NB4 (cell line): ENCODE measurements at regions not wholly inside any gene's neighbourhood (a gene's known extent, or its start where the extent isn't known, plus 50 kb on each side); places are given as distances from the start of the nearest gene placed in this dataset.
A peak's percentile ranks its signal among the peaks of the same experiment; 100 is the strongest.

Experiments used
- DNase-seq: peaks from one replicate; pipeline ENCODE4 v3.0.0; 2010; ENCODE audit warnings: low read depth
- H3K4me3 ChIP-seq: one replicate; pipeline ENCODE4 v1.5.1; 2011; ENCODE audit warnings: mild to moderate bottlenecking, low read depth, low read length, moderate library complexity
- MYC ChIP-seq: IDR thresholded peaks from 2 replicates; pipeline ENCODE4 v1.6.1; 2011; ENCODE audit warnings: low read depth, low read length
- POLR2A ChIP-seq: IDR thresholded peaks from 2 replicates; pipeline ENCODE4 v1.6.1; 2011; ENCODE audit warnings: mild to moderate bottlenecking; ENCODE audit not compliant: insufficient read length; ENCODE audit errors: extremely low read depth
- TF ChIP-seq, protein P1 (sequence below): IDR thresholded peaks from 2 replicates; pipeline ENCODE4 v1.6.1; 2011; ENCODE audit warnings: low read depth, low read length
- TF ChIP-seq, protein P2 (sequence below): IDR thresholded peaks from one replicate; pipeline ENCODE4 v1.5.1; 2012; ENCODE audit warnings: low read depth, low read length

DNA sequence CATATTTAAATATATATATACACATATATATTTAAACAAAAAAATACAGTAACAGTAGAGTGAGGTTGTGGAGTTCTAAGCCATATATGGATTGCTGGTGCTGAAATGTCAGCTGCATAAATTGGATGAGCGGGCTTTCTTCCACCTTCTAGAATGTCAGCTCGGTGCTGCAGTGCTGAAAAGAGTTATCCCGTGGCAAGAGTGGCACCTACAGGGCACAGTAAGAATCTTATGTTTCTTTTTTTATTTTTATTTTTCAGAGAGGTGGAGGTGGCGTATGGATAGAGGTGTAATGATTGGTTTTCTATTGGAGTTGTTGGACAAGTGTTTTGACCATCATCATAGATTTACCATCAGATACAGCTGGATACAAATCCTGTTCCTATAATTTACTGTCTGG is 86.2 kb upstream of the DYNC1I1 start:
- peak; percentile 54 for DNase-seq
- H3K4me3 ChIP-seq = no peak overlapping the region
- TF ChIP-seq, protein P1, sequence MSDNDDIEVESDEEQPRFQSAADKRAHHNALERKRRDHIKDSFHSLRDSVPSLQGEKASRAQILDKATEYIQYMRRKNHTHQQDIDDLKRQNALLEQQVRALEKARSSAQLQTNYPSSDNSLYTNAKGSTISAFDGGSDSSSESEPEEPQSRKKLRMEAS = no peak
- TF ChIP-seq, protein P2, sequence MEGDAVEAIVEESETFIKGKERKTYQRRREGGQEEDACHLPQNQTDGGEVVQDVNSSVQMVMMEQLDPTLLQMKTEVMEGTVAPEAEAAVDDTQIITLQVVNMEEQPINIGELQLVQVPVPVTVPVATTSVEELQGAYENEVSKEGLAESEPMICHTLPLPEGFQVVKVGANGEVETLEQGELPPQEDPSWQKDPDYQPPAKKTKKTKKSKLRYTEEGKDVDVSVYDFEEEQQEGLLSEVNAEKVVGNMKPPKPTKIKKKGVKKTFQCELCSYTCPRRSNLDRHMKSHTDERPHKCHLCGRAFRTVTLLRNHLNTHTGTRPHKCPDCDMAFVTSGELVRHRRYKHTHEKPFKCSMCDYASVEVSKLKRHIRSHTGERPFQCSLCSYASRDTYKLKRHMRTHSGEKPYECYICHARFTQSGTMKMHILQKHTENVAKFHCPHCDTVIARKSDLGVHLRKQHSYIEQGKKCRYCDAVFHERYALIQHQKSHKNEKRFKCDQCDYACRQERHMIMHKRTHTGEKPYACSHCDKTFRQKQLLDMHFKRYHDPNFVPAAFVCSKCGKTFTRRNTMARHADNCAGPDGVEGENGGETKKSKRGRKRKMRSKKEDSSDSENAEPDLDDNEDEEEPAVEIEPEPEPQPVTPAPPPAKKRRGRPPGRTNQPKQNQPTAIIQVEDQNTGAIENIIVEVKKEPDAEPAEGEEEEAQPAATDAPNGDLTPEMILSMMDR = peak; percentile 29
- TF ChIP-seq POLR2A = no peak

DNA sequence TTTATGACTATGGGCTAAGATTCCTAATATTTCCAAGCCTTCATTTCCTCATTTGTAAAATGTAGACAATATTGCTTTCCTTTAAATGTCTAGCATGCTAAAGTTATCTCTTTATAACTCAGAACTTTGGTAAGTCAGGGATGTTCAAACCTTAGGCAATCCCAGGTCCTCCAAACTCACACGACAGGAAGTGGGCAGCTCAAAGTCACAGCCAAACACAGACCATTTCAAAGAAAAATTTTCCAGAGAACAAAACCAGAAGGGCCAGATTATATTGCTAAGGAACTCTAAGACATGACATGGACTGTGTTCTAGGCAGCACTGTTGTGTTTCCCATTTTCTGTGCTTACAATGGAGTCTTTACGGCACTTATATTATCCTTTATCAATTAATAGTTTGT is 87.8 kb upstream of the DYNC1I1 start:
- DNase-seq = no peak
- TF ChIP-seq POLR2A (no peak), MYC (no peak)
- TF ChIP-seq, protein P2 = no peak
- TF ChIP-seq, protein P1 = no peak
- no peak overlapping the region for H3K4me3 ChIP-seq

- TF ChIP-seq MYC = no peak
- TF ChIP-seq, protein P2 = peak; percentile 15
- DNase-seq = peak; percentile 28
- no peak overlapping the region for H3K4me3 ChIP-seq
Measured at GRCh38 chr7:95684037-95684436, 87.7 kb upstream of the PDK4 start.

DNA sequence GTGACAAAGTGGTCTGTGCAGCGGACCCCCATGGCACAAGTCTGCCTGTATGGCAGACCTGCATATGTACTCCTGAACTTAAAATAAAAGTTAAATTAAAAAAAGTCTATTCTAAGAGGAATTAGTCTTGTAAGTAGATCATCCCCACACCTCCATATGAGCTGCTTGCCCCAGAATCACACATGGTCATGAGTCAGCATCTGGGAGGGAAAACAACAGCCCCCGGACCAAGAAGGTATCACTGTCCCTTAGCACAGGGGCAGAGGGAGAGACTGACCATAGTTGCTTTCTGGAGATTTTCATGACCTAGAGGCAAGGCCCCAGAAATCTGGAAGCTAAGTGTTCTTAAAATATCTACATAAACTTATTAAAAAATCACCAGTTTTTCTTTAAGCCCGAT is 86.6 kb upstream of the PDK4 start:
- no peak for DNase-seq
- no peak overlapping the region for H3K4me3 ChIP-seq
- TF ChIP-seq POLR2A = no peak
- TF ChIP-seq, protein P1 = no peak
- TF ChIP-seq, protein P2 = no peak
- no peak for TF ChIP-seq MYC

- TF ChIP-seq, protein P2 = no peak
- TF ChIP-seq, protein P1 = no peak
- TF ChIP-seq POLR2A (no peak), MYC (no peak)
- H3K4me3 ChIP-seq = no peak overlapping the region
- DNase-seq = no peak
Measured at GRCh38 chr7:95676691-95677090, 80.4 kb upstream of the PDK4 start.

GRCh38 chr7:95675632-95676031 is 79.3 kb upstream of the PDK4 start:
- DNase-seq = no peak
- TF ChIP-seq POLR2A = no peak
- no peak overlapping the region for H3K4me3 ChIP-seq
